GM19395 (cell line): ENCODE measurements at regions not wholly inside any gene's neighbourhood (a gene's known extent, or its start where the extent isn't known, plus 50 kb on each side); places are given as distances from the start of the nearest gene placed in this dataset.

Experiments
- ATAC-seq: cut with Tn5 transposase; IDR thresholded peaks from one replicate; pipeline ENCODE4 v1.9.1; 2021; ENCODE audit warnings: mild to moderate bottlenecking, moderate library complexity; ENCODE audit not compliant: unreplicated experiment

GRCh38 chr1:181423301-181423918, 59.9 kb upstream of the CACNA1E start:
- no peak for ATAC-seq

GRCh38 chr1:181424786-181425403, 58.4 kb upstream of the CACNA1E start:
- ATAC-seq = peak; percentile 61

- ATAC-seq = no peak
These were observed 57.8 kb upstream of the CACNA1E start for GRCh38 chr1:181425566-181425965.

- no peak for ATAC-seq
These were observed 53.9 kb upstream of the CACNA1E start for GRCh38 chr1:181429462-181429861.

GRCh38 chr1:181430015-181430885, 53.1 kb upstream of the CACNA1E start:
- ATAC-seq = peak; percentile 74
